HG03457 (cell line): ENCODE measurements at regions not wholly inside any gene's neighbourhood (a gene's known extent, or its start where the extent isn't known, plus 50 kb on each side); places are given as distances from the start of the nearest gene placed in this dataset.

Source experiments
- ATAC-seq: cut with Tn5 transposase; IDR thresholded peaks from one replicate; pipeline ENCODE4 v1.9.1; 2021; ENCODE audit warnings: moderate number of reproducible peaks; ENCODE audit not compliant: unreplicated experiment

DNA sequence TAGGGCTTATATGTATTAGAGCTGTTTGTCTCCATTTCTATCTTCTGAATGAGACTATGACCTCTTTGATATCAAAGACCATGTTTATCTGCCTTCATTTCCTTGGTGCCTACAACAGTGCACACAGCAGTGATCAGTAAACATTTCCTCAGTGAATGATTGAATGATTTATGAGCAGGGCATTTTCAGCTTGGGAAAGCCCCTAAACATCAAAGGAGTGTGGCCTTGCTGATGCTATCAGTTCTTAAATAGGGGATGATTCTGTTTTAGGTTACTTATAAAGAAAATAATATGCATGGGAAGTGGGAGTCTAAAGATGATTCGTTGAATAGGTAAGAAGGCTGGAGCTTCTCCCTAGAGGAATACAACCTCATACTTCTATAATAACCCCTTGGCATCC is 425.3 kb downstream of the ZNF521 start:
- ATAC-seq, result no peak

DNA sequence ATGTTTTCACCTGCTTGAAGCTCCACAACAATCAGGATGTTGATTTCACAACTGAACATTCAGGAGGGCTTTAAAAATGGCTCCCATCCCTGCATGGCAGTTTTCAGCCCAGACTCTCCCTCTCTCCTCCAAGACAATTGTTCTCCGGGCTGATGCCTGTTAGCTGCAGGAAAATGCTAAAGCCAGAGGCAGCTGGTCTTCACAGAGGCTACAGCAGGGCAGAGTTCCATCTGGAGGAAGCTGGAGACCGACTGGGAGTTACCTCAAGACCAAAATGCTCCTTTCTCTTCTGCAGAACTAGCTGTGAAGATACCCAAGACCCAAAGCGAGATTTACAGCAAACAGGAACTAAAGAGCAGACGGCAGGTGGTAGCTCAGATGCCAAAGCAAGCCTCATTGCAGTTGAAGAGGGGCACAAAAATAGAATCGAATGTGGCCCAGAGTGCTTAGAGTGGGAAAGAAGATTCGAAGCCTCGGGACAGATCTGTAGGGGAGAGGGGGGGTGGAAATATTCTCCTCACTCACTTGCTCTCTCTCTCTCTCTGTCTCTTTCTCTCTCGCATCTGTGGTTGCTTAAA is 423.6 kb downstream of the ZNF521 start:
- ATAC-seq, result no peak

DNA sequence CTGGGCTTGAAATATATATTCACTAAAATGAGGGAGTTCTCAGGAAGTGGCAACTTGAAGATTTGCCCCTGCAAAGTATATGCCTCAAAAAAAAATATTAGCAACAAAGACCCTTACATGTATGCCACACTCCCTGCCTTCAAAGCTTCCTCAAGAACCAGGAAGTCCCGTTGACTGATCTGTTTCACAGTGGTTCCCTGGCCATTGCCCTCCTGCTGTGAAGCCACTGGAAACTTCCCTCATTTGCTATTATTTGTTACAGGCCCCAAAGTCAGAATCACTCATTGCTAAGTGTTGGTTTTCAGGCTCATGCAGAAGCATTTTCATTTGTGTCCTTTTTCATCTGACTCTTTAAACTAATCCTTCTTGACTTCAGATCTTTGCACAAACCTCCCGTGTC is 421.5 kb downstream of the ZNF521 start:
- no peak for ATAC-seq

DNA sequence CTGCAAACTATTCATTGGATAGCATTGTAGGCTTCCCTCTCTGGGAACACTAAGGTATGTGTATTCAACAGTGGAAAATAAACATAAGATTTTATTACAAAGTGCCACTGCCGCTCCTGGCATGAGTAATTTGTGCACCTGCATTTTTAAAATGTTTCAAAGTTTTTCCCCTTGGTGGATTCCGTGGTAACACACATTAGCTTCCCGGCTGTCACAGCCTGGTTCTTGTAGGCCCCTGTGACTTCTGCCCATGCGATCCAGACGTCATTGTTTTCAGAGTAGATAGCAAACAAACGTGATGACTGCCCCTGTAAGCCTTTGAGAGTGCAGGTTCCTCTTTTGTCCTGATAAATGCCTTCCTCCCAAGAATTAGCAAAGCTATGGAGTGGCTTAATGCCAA is 421.0 kb downstream of the ZNF521 start:
- ATAC-seq, result no peak

DNA sequence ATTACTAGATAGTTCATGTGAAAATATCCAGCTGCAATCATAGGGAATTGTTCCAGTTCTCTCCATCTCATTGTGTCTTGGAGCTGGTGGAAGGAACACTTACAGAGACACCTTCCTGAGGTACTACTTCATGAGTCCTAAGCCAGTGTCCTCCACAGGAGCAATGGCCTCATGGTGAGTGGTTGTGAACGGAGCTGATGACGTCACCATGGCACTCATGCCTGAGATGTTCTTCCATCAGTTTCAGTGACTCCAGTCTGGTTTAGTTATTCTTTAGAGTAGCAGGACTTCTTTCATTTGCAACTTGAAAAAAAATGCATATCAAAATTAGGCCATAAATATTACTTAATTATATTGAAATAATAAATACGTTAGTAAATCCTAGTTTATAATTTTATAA is 418.6 kb downstream of the ZNF521 start:
- no peak for ATAC-seq

DNA sequence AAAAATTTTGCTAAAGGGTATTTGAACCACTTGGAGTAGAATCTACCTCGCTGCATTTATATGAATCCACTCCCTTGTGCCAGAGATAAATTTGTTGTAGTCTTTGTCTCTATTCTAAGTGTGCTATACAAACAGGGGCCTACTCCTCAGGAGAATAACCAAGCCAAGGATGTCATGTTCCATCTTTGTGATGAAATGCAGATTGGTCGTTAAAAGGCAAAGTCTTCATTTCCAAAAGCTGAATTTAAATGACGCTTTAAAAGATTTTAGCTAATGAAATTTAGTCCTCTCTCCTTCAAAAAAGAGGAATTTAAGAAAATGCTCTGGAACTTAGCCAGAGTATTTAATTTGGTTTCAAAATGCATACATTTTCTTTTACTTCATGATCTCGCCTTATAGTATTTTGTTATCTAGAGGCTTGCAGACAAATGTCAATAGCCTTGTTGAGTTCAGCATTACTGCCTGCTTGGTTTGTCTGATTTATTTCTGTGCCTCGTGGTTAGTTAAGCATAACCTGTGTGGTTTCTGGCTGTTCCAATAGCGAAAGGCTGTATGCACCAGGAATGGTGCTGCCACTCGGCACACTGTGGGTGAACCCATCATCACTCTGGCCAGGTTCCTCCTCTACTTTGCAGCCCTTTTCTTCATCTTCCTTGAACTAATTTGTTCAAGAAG is 417.6 kb downstream of the ZNF521 start:
- no peak for ATAC-seq

DNA sequence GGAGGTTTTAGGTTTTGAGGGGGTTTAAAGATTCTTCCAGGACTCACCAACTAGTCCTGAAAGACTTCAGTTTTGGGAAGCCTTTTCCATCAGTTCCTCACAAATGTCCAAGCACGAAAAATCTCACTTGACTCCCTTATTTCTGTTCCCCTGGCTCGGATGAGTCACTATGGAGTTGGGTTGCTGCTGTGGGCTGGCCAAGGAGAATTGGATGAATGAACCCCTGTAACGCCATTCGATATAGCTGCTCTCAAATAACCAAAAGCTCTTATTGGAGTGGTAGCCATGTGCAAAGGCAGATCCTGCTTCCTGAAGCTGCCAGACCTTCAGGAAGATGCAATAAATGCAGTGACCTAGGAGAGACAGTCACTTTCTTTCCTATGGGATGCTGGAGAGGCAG is 417.0 kb downstream of the ZNF521 start:
- ATAC-seq, result no peak

DNA sequence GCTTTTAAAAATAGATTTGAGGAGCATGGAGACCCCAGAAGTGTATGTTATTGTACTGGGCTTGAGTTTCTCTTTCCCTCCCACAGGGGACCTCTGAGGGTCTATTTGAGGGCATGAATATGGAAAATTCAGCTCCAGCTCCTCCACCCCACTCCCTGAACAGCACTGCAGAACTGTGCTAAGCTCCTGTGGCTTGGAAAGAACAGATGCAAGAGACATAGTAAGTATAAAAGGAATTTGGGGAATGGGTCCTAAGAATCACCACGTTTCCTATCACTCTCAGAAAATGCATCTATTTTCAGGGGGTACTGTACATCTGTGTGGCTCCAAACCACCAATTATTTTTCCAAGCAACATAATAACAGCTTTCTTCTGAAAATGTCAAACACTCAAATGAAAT is 416.1 kb downstream of the ZNF521 start:
- ATAC-seq, result no peak

DNA sequence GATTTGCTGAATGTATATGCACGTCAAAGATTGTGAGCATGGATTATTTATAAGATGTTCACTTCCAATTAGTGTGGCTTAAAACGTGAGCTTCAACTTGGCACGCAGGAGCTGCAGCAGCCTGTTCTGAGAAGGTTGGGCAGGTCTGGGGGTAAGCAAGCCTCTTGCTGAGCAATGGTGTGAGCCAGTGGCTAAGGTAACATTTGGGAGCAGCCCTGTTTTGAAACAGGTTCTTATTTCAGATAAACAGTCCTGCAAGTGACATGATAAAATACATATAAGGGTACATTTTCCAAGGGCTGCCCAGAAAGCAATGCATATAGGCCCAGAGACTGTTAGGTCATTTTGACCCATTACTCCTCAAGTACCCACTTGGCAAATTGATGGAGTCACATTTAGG is 415.3 kb downstream of the ZNF521 start:
- ATAC-seq, result no peak

DNA sequence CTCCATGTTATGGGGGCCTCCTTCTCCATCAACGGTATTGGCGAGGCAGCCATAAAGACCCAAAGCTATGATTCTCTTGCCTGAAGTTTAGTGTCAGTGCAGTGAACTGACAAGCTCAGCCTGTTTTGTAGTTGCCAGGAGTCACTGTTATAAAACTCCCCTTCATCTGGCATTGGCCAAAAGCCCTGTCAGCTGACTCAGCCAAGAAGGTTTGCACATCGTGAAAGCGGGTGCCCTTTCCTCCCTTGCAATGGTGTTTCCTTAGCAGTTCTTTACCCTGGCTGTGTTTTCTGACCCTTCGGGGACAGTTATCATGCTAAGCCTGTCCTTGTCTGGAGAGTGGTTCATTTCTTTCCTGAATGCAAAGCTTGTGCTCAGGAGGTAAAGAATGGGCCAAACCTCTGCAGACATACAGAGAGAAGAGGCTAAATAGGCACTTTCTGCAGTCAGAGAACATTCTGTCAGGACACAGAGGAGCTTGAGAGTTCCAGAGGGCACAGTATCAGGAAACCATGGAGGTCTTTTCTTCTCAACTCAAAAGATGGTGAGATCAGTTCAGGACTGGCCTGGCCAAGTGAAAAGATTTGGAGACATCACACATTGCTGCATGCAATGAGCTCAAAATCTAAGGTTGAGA is 414.2 kb downstream of the ZNF521 start:
- no peak for ATAC-seq

DNA sequence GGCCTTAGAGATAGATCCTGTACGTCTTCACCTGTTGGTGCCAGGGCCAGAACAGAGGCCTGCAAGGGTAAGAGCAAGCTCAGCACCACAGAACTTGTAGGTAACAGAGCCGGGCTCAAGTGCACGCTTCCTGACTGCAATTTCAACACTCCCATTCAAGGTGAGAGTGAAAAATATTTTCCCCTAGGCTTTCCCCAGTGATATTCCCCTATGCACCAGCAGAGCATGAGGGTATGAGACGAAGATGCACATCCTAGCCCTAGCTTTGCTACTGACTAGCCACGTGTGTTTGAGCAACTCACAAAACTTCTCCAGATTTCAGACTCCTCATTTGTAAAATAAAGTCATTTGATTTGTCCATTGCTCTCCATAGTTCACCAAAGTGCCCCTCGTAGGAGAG is 411.6 kb downstream of the ZNF521 start:
- ATAC-seq, result no peak

DNA sequence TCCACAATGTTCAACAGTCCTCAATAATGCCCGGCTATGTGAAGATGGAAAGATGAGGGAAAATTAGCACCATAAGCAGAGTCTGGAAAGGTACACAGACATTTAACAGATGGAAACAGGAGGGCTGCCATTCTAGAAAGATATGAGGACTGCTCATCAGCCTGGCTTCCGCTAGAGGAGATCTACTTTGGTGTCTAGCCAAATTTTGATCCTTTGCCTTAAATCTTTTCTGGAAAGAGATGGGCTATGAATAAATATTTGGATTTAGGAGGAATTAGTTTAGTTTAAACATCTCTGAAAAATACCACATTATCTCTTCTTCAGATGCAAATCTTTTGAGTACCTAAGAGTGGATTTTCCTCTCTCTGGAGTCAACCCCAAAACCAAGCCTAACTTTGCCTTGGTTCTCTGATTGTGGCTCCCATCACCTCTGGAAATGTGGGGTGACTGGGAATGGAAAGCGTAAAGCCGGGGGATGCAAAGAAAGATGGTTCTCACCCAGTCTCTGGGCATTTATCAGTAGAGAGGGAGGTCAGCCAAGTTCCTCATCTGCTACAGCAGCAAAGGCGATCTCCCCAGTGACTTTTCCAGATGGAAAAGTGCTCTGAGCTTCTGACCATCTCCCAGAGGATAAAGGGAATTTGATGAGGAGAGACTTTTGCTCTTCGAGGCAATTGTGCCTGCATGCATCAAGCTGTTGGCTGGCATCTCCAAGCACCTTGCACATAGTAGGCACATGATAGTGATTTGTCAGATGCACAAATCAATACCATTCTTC is 410.6 kb downstream of the ZNF521 start:
- ATAC-seq, result no peak

DNA sequence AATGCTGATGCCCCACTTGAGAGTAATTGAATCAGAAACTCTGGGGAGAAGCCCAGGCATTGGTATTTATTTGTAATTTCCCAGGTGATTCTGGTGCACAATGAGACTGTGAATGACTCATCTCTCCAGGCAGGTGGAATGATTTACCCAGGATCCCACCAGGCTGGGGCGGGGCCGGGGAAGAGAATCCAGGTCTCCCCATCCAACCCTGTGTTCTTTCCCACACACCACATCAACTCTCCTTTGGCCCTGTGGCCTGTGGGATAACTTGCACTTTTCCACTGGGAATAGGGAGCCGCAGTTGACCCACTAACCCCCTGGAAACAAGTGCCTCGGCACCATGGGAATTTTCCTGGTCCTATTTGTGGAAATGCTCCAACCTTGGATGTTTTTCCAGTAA is 409.8 kb downstream of the ZNF521 start:
- ATAC-seq, result no peak

DNA sequence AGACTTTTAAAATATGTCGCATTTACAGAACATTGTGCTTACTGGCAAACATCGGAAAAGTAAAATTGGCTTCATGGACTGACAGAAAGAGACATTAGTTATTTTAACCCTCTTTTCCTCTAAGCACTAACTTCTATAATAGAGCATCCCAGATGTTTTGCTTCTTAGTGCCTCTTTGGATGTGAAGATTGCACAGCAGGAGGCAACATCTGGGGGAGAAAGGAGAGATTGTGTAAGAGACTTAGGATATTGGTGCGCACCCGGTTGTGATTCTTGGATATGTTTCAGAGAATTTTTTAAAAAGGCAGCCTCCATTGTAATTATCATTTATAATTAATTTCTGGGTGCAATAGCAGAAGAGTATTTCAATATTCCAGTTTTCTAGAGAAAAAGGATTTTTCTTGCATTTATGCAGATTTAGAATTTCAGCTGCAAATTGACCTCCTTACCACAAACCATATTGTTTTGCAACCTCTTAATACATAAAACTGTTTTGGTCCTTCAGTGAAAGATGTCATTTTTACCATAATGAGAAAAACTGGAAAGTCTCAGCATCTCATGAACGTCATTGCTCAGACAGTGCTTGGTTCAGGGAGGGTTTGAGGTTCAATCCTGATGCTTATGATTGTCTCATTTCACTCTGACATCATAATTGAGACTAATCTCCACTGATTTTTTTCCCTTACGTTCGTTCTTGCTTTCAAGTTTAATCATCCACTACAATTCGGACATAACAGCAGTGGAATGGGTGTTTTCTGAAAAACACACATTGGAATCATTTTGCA is 404.3 kb downstream of the ZNF521 start:
- no peak for ATAC-seq

DNA sequence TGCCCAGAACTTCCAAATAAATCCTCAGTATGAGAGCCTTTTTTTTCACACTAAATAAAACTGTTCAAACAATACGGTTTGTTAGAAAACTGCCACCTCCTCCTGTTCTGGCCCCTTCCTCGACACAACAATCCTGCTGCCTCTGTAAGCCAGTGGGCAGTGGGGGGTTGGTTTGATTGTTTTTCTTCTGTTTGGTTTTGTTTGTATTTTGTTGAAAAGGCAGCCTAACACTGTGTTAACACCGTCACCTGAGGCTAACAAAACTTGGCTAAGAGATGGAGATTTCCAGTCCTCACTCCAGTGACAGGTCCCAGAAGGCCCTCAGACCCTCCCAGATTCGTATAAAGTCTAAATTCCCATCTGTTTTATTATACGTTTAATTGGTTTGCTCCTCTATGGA is 402.1 kb downstream of the ZNF521 start:
- no peak for ATAC-seq

DNA sequence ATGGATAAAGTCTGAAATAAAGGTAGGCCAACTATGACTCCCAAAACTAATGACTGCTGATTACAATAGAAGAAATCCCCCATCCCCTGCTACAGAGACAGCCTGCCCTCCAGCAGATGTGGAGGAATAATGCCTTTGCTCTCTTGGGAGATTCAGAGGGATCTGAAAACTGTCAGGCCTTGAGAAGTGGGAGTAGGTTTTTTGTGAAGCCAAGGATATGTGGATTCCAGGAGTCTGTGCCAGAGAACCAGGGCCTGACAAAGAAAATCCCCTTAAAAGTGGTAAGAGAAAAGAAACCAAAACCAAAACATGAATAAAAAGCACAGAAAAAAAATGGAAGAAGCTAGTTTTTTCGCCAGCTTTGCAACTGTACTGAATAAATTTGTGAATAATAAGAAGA is 397.6 kb downstream of the ZNF521 start:
- ATAC-seq, result no peak

DNA sequence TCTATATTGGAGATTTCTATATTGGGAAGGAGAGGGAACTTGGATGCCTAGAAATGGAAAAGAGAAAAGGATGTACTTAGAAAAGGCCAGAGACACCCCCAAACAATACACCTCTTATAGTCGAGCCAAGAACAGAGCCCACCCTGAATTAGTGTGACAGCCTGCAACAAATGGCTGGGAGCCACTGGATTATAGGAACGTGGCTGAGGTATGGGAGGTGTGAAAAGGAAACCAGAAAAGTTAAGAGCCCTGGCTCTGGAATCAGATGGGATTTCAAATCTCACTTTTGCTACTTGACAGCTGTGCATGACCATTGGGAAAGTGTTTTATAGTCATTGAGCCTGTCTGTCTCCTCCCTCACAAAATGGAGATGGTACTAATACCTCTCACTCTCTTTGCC is 394.0 kb downstream of the ZNF521 start:
- no peak for ATAC-seq

DNA sequence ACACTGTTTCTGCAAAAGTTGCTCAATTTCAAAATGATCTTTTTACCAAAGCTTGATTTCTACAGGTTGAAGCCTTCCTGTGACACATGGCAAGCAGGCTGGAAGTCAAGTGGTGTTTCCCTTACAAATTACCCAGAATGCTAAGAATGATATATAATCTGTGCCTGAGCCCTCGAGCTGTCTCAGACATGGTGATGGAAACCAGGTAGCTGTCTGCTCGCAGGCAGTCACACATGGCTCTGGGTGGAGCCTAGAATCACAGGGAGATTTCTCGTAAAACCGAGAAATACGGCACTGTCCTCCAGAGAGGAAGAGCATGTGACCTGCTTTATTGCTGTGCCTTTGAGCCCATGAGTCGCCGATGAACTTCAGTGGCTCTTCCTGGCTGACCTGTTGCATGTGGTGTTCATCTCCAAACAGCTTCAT is 392.9 kb downstream of the ZNF521 start:
- ATAC-seq, result no peak

DNA sequence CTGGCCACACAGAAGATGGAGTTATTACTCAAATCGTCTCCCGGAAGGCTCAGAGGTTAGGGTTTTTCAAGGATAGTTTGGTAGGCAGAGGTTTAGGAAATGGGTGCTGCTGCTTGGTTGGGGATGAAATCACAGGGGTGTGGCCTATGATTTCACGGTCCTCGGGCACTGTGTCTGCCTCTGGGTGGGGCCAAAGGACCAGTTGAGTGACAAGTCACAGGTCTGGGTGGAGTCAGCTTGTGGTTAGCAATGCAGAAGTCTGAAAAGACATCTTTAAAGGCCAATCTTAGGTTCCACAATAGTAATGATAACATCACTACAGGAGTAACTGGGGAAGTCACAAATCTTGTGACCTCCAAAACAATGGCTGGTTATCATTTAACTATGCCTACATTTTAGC is 387.8 kb downstream of the ZNF521 start:
- ATAC-seq, result peak; percentile 85

DNA sequence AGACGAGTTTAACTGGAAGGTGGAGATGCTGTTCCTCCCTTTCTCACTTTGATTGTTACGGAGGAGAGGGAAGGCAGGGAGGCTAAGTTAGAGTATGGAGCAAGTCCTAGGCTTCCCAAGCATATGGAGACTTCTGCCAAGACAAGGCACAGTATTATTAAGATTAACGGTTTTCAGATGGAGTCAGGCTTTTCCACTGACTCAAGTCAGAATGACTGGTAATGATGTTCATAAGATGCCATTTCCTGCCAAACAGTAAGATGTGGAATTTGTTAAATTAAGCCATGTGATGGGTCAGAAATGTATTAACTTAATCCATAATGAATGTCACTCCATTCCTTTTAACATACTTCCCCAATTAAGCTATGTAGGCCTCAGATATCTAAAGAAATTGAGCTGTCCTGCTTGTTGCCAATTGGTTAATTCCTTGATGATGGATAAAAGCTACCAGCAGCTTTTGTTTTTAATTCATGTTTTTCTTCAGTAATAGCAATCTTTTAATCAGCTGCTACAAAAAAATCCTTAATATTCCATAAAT is 383.7 kb downstream of the ZNF521 start:
- no peak for ATAC-seq

DNA sequence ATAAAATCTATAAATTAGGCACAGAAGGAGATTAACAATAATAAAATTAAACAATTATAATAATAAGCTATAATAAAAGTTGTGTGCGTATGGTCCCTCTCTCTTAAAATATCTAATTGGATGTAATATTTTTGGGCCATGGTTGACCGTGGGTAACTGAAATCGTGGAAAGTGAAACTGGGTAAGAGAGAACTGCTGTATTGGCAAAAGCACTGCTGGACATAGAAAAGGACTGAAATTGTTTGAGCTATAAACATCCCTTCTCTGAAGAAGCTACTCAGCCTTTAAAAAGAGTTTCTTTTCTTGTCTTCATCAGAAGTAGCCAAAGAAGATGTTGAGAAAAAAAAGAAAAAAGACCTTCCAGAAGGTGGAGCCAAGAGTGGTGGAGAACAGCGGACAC is 379.4 kb downstream of the ZNF521 start:
- no peak for ATAC-seq
